Esophagus squamous epithelium (tissue), 4 donors: ENCODE measurements at regions not wholly inside any gene's neighbourhood (a gene's known extent, or its start where the extent isn't known, plus 50 kb on each side); places are given as distances from the start of the nearest gene placed in this dataset.

Source experiments
- POLR2A ChIP-seq, 4 donors: fragments of 450-650 bp; IDR thresholded peaks; one replicate each; pipeline ENCODE4 v1.6.1; 2017; ENCODE audit warnings: antibody characterized with exemption in 4 of 4, mild to moderate bottlenecking in 4 of 4, moderate library complexity in 3 of 4
- TF ChIP-seq, protein P1 (sequence below), 6 experiments: fragments of 450-650 bp in 4 of 6; fragments of 200-600 bp in 2 of 6; sonication (generic) in 2 of 6; IDR thresholded peaks; one replicate each; pipeline ENCODE4 v1.5.1; 2016 to 2019; ENCODE audit warnings: antibody characterized with exemption in 6 of 6, mild to moderate bottlenecking in 4 of 6, moderate library complexity in 4 of 6

DNA sequence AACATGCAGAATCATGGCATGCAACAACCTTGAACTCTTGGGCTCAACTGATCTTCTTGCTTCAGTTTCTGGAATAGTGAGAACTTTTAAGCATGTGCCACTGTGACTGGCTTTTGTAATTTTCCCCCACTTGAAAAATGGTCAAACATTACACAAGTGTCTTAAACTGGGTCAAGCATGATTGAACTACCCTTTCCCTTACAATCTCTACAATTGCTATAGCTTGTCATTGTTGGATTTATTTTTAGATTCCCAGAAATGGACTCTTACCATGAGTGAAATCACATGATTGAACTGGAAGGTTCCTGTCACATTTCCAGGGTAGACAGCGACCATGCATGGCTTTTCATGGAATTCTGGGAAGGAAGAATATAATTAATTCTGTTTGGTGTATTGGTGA lies 102.2 kb upstream of the TUBA3C start:
- TF ChIP-seq, protein P1, sequence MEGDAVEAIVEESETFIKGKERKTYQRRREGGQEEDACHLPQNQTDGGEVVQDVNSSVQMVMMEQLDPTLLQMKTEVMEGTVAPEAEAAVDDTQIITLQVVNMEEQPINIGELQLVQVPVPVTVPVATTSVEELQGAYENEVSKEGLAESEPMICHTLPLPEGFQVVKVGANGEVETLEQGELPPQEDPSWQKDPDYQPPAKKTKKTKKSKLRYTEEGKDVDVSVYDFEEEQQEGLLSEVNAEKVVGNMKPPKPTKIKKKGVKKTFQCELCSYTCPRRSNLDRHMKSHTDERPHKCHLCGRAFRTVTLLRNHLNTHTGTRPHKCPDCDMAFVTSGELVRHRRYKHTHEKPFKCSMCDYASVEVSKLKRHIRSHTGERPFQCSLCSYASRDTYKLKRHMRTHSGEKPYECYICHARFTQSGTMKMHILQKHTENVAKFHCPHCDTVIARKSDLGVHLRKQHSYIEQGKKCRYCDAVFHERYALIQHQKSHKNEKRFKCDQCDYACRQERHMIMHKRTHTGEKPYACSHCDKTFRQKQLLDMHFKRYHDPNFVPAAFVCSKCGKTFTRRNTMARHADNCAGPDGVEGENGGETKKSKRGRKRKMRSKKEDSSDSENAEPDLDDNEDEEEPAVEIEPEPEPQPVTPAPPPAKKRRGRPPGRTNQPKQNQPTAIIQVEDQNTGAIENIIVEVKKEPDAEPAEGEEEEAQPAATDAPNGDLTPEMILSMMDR (IDR thresholded peaks at IDR 0.05) = no peak
- no peak for TF ChIP-seq POLR2A (IDR thresholded peaks at IDR 0.05)
